Activated T-cell treated with anti-CD3 and anti-CD28 coated beads for 48 hours (primary cell): ENCODE measurements at regions not wholly inside any gene's neighbourhood (a gene's known extent, or its start where the extent isn't known, plus 50 kb on each side); places are given as distances from the start of the nearest gene placed in this dataset.

Source experiments
- DNase-seq: peaks from one replicate; pipeline ENCODE4 v3.0.0-alpha.2; 2020; ENCODE audit warnings: low read depth

- no peak for DNase-seq
Observed at GRCh38 chr2:220224691-220225543, 597.5 kb downstream of the SLC4A3 start.

GRCh38 chr2:220226076-220226475, 598.6 kb downstream of the SLC4A3 start:
- no peak for DNase-seq

DNA sequence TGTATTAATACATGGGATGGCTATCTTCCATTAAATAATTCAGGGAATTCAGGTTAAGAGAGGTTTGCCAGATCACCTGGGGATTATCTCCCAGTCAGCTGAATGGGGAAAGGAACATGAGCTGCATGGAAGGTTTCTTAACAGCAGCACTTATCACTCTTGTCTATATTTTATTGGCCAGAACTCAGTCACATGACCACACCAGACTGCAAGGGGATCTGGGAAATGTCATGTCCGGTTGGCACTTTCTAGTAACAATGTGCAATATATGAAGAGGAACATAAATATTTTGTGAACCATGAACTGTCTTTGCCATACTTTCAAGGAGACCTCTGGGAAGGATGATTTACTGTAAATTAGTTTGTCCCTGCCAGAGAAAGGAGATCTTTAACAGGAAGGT, 599.1 kb downstream of the SLC4A3 start:
- no peak for DNase-seq

GRCh38 chr2:220227266-220227920, 600.0 kb downstream of the SLC4A3 start:
- no peak for DNase-seq

GRCh38 chr2:220228310-220229006, 601.0 kb downstream of the SLC4A3 start:
- DNase-seq = no peak

- no peak for DNase-seq
Observed at GRCh38 chr2:220240641-220241040, 613.2 kb downstream of the SLC4A3 start.

- DNase-seq = no peak
Observed at GRCh38 chr2:220241423-220241822, 614.0 kb downstream of the SLC4A3 start.

GRCh38 chr2:220243571-220243970, 616.1 kb downstream of the SLC4A3 start:
- no peak for DNase-seq

DNA sequence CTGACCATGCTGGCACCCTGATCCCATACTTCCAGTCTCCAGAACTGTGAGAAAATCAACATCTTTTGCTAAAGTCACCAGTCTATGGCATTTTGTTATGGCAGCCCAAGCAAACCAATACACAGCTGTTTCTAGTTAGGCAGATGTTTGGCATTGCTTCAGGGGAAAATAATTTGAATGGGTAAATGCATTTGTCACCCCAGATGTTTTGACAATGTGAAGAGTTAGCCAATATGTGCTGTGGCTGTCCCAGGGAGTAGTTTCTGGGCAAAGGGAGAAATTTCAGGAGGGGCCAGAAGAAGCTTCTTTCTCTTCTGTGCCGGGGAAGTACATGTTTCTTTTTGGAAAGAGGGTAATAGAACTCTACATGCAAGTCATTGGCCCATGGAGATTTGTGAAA, 619.0 kb downstream of the SLC4A3 start:
- no peak for DNase-seq

DNA sequence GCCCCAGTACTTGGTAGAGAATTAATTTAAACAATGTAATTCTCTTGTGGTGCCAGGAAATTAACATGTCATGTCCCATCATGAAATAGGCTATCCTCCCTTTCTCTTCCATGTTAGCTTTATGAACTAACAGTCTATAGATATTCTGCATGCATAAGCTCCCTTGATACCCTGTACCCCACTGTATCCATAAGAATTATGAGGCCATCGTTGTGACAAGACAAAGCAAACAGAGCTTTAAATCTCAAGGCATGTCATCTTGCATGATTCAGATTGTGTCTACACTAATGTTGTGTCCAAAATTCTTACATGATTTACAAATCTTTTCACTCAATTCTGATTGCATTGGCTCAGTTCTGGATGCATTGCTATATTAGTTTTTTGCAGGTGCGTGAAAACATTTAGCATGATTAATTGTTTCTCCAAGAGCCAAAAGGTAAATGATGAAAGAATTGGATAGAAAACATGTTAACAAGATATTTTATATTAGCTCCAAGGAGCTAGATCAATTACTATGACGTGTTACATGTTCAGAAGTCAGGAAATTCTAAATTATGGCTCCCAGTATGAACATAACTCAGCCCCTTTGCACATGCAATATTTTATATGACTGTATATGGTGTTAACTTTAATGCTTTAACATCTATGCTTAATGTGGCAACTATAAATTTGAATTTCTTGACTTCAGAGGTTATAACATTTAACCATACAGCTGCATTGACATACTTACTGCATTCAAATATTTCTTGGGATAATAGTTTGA, 620.3 kb downstream of the SLC4A3 start:
- no peak for DNase-seq

- no peak for DNase-seq
Observed at GRCh38 chr2:220259662-220260061, 632.2 kb downstream of the SLC4A3 start.

DNA sequence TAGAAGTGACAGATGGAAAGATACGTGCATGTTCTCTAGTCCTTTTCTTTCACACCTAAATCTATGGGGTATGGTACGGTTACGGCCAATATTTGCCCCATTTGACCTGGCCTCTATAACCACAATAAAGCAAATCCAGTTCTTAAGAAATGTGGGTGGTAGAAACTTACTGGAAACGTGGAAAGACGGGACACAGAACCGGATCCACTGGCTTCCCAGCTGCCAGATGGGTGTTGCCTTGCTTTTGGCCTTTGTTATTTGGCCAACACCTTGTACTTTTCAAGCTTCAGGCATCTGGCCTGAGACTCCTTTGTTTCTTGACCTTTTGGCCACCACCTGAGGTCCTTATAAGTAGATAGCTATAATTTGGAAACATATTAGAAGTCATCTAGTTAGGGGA, 635.9 kb downstream of the SLC4A3 start:
- DNase-seq = no peak

DNA sequence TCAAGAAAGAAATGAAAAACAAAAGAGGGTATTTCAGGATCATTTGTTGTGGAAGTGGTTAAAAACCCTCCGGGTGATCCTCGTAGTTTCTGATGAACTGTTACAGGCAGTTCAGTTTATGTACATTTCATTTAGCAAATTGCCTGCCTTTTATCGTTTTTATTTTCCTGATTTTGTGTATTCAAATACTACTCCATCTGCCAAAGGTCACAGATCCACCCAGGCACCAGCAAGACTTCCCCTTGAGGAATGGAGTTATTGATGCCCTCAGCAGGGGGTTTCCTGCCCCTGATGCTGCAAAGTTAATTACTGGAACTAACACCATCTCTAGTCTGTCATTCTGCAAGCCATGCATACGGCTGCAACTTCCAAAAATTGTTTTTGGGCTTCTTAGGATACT, 641.9 kb downstream of the SLC4A3 start:
- DNase-seq = no peak

DNA sequence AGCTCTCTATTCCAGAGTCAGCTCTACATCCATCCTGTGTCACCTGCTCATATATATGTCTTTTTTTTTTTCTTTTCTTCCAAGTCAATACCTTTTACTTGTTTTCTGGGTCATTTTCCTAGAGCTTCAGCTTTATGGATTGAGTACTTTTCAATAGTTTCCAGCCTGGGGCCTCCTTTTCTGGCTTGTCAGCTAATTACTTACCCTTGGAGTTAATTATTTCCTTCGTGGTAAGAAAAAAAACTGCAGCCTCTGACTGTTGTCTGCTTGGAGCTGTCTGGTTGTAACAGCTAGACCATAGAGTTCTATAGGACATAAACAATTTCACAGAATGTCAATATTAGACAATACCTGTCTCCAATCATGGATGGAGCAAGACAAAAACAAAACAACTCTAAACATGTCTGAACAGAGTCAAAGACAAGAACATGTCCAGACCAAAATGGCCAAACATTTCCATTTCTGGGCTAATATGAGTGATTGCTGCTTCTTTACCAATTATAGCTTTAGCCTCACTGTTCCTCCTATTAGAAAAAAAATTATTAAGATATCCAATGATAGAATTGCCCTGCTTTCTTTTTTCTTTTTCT, 643.1 kb downstream of the SLC4A3 start:
- no peak for DNase-seq

DNA sequence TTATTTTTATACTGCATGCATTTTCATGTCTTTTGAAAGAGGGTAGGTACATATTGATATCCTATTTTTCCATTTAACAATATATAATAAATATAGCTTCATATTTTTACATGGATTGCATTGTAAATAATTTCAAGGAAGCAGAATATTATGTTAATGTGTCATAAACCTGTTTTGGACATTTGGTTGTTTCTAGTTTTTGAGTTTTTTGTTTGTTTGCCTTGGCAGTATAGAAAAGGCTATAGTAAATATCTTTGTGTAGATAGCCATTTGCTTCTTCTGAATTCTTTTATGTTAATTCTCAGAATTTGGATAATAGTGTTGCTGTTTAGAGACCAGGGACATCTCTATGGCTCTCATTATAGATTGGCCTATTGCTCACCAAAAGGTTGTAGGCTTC, 645.2 kb downstream of the SLC4A3 start:
- DNase-seq = no peak

GRCh38 chr2:220273082-220273481, 645.7 kb downstream of the SLC4A3 start:
- no peak for DNase-seq

GRCh38 chr2:220275454-220275853, 648.0 kb downstream of the SLC4A3 start:
- no peak for DNase-seq

DNA sequence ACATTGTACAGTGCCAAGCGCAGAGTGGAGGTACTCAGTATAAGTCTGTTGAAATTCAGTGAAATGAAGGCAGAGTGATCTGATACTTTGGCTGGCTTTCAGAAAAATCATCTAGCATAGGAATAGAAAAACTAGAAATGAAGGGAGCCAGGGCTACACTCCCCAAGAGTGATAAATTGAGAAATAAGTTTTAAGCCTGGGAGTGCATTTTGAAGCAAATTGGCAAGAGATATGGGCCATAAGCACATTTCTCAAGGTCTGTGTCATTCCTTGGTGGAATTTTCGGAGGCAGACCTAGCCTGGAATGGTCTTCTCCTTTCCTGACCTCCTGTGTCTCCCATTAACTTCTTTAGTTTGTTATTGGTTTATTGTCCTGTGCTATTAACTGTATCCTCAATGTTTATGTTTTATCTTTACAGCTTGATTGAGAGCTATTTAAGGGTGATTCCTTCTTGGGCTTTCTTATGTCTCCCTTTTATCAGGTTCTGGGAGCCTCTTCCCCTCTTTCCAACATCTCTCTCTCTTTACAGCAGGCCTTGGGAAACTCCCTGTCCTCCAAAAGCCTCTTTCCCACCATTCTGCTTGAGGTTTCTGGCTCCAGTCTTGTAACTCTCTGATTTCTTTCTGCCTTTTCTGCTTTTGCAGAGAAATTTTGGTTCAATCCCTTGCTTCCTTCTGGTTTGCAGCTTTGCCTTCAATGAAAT, 649.5 kb downstream of the SLC4A3 start:
- no peak for DNase-seq

DNA sequence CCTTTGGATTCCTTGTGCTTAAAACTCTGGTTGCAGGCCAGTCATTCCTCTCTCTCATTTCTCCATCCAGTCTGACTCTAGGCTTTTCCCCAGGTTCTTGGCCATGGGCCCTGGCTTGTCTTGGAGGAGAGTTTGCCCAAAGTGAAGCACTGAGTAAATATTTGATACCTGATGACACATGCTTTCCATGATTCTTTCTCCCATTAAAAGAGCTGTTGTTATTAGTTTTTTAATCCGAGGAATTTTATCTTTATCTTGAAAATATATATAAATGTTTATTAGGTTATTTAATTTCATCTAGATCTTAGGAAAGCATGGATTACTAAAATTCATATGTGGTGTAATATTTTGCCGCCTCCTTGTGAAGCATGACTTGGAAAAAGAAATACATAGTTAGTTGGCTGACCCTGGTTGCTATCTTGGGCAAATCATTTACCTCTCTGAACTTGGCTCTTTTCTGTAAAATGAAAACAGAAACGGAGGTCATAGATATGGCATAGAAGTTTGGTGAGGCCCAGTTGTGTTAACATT, 650.1 kb downstream of the SLC4A3 start:
- no peak for DNase-seq

DNA sequence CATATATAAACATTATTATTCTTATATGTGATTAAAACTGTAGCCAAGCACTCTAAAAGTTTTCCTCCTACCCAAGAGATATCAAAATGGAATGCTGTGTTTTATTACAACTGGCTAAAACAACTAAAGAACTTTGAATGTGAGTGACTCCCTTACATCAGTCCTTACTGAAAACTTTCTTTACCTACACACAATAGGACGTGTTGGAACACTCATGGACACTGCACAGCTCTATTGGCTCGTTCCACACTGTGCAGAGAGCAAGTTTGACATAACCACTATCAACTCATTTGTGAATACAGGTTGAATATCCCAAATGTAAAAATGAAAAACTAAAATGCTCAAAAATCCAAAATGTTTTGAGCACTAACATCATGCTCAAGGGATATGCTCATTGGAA, 650.6 kb downstream of the SLC4A3 start:
- no peak for DNase-seq

DNA sequence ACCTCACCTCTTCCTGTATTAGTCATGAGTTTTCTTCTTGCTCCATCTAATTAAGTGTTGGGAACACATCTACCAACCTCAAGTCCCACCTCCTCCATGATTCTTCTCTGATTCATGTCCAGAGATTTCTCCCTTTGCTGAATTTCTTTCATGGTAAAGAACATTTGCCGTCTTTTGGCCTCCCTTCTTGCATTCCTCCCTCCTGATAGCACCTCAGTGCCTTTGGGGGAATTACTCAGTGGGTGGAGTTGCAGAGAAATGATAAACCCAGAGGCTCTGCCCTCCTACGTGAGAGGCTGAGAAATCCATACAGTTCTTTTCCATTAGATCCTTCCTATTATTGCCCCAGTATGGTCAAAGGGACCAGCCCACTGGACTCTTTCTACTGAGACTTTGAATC, 651.9 kb downstream of the SLC4A3 start:
- no peak for DNase-seq
